ENCODE measurements at regions not wholly inside any gene's neighbourhood (a gene's known extent, or its start where the extent isn't known, plus 50 kb on each side); places are given as distances from the start of the nearest gene placed in this dataset.

DNA sequence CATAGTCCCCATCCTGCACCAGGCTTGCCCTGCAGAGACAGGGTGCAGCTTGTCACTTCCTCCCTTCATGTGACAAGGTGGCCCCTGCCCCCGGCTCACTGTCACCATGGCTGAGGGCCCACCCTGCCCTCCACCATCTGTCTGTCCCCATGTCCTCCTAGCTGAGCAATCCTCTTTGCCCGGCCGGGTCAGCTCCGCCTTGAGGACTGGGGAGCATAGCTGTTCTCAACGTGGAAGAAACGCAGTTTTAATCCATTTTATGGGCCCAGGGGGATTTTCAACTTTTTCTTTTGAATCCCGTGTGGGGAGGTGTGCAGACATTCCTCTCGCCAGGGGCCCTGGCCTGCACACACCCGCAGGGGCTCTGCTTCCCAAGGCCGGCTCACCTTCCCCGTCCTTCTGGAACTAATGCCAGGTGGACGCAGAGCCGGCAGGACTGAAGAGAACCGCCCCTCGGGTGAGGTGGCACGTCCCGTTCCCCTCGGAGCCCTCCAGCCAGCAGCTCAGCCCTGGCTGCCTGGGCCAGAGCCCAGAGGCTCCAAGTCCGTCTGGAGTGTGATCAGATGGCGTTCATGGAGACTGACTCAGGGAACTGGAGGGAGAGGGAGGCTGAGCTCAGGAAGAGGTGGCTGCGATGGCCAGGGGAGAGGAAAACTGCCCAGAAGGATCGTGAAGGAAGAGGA lies 1108.7 kb downstream of the BRD1 start:
- CTCF ChIA-PET = no interaction called here
- no peaks in the 10 kb centered on the region for H3K79me2 ChIP-seq (ENCODE audit: insufficient read depth, low read length)
- DNase-seq (ENCODE audit: low read depth, low spot score) = no peak
- no peak overlapping the region for H3K9ac ChIP-seq (ENCODE audit: low read length)
- BruUV-seq (replicated peaks) = no TSS peak
- ATAC-seq = no peak
- POLR2A ChIA-PET = no interaction called here
- RAD21 ChIA-PET (ENCODE audit: low non-redundant PET in 1 of 2, low total read pairs in 2 of 2, uncharacterized antibody in 2 of 2, unreplicated experiment in 2 of 2) = no interaction called here
- no peaks in the 10 kb centered on the region for H3K4me1 ChIP-seq (ENCODE audit: control insufficient read depth in 1 of 2, insufficient read depth in 2 of 2, low read length in 2 of 2)
- no peak overlapping the region for H3K4me3 ChIP-seq (replicated peaks in 1 of 2; ENCODE audit: low read depth in 1 of 2, low read length in 2 of 2)
- peaks cover 6% of the 10 kb centered on the region; the same call in 1 of the 2 replicates for H3K27me3 ChIP-seq (ENCODE audit: insufficient read depth, low read length)
- H2AFZ ChIP-seq (ENCODE audit: low read depth, low read length, poor library complexity, severe bottlenecking) = no peak overlapping the region
- no peak overlapping the region for H3K4me2 ChIP-seq (ENCODE audit: low read length)
- TF ChIP-seq, protein P1, sequence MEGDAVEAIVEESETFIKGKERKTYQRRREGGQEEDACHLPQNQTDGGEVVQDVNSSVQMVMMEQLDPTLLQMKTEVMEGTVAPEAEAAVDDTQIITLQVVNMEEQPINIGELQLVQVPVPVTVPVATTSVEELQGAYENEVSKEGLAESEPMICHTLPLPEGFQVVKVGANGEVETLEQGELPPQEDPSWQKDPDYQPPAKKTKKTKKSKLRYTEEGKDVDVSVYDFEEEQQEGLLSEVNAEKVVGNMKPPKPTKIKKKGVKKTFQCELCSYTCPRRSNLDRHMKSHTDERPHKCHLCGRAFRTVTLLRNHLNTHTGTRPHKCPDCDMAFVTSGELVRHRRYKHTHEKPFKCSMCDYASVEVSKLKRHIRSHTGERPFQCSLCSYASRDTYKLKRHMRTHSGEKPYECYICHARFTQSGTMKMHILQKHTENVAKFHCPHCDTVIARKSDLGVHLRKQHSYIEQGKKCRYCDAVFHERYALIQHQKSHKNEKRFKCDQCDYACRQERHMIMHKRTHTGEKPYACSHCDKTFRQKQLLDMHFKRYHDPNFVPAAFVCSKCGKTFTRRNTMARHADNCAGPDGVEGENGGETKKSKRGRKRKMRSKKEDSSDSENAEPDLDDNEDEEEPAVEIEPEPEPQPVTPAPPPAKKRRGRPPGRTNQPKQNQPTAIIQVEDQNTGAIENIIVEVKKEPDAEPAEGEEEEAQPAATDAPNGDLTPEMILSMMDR (IDR thresholded peaks at IDR 0.05 in 2 of 3, conservative IDR thresholded peaks at IDR 0.05 in 1 of 3; ENCODE audit: borderline replicate concordance in 1 of 3, insufficient read depth in 1 of 3, low read depth in 2 of 3, low read length in 2 of 3) = no peak
- TF ChIP-seq POLR2AphosphoS5 (IDR thresholded peaks at IDR 0.05; ENCODE audit: low read depth, low read length) (no peak), SRF (IDR thresholded peaks at IDR 0.05; ENCODE audit: low read depth) (no peak), EZH2phosphoT487 (IDR thresholded peaks at IDR 0.05; ENCODE audit: borderline replicate concordance) (no peak), CBX3 (IDR thresholded peaks at IDR 0.05; ENCODE audit: low read depth) (no peak), ZNF274 (IDR thresholded peaks at IDR 0.05; ENCODE audit: low read depth, low read length) (no peak), REST (IDR thresholded peaks at IDR 0.05; ENCODE audit: low read depth) (no peak), POLR2A (IDR thresholded peaks at IDR 0.05; ENCODE audit: borderline replicate concordance, extremely low read depth, insufficient read depth, insufficient read length) (no peak), ZFX (IDR thresholded peaks at IDR 0.05) (no peak), CEBPB (IDR thresholded peaks at IDR 0.05; ENCODE audit: low read depth) (no peak), SP1 (IDR thresholded peaks at IDR 0.05; ENCODE audit: low read depth) (no peak), RAD21 (IDR thresholded peaks at IDR 0.05; ENCODE audit: low read depth) (no peak), ELF1 (IDR thresholded peaks at IDR 0.05; ENCODE audit: borderline replicate concordance, low read depth) (no peak), FOSL1 (IDR thresholded peaks at IDR 0.05; ENCODE audit: low read depth) (no peak), TCF7L2 (IDR thresholded peaks at IDR 0.05; ENCODE audit: borderline replicate concordance, extremely low read depth, insufficient read depth, insufficient read length) (no peak)
- intact Hi-C loops (cut with micrococcal nuclease) = no loop called here
- no peaks in the 10 kb centered on the region; a peak in 1 of 4 replicates for H3K9me3 ChIP-seq (ENCODE audit: control insufficient read depth in 1 of 2, insufficient read depth in 1 of 2, low read depth in 1 of 2, low read length in 2 of 2)
- H3K9me2 ChIP-seq (ENCODE audit: insufficient read depth) = no peaks in the 10 kb centered on the region
- no peaks in the 10 kb centered on the region for H4K20me1 ChIP-seq (ENCODE audit: insufficient read depth)
- H3K27ac ChIP-seq (ENCODE audit: low read depth, low read length) = no peak overlapping the region
- no peaks in the 10 kb centered on the region for H3K36me3 ChIP-seq (ENCODE audit: control insufficient read depth in 1 of 2, insufficient read depth in 2 of 2, low read length in 2 of 2)
